Mesothelial cell of epicardium (in vitro differentiated cells): ENCODE measurements at regions not wholly inside any gene's neighbourhood (a gene's known extent, or its start where the extent isn't known, plus 50 kb on each side); places are given as distances from the start of the nearest gene placed in this dataset.

Experiments used
- DNase-seq, 2 experiments: peaks; one replicate each; pipeline ENCODE4 v3.0.0; 2021; ENCODE audit warnings: low spot score in 2 of 2; ENCODE audit not compliant: unreplicated experiment in 2 of 2
- H3K27ac Mint-ChIP-seq: 2 replicates; pipeline ENCODE4 v1.8.0; 2021; ENCODE audit warnings: mixed read lengths
- H3K27me3 Mint-ChIP-seq: 2 replicates; pipeline ENCODE4 v1.8.0; 2021; ENCODE audit warnings: low read depth, mixed read lengths
- H3K36me3 Mint-ChIP-seq: 2 replicates; pipeline ENCODE4 v1.8.0; 2021; ENCODE audit warnings: mixed read lengths
- H3K4me1 Mint-ChIP-seq: 2 replicates; pipeline ENCODE4 v1.8.0; 2021; ENCODE audit warnings: mixed read lengths
- H3K4me3 Mint-ChIP-seq: 2 replicates; pipeline ENCODE4 v1.8.0; 2021; ENCODE audit warnings: mild to moderate bottlenecking, moderate library complexity, mixed read lengths
- H3K9me3 Mint-ChIP-seq: 2 replicates; pipeline ENCODE4 v1.8.0; 2021; ENCODE audit warnings: mixed read lengths
- CTCF ChIP-seq: fragments of 200-600 bp; sonication (generic); IDR thresholded peaks from one replicate; pipeline ENCODE4 v1.5.0; 2021; ENCODE audit warnings: antibody characterized with exemption; ENCODE audit not compliant: unreplicated experiment

GRCh38 chr2:53568469-53568868 is 199.1 kb upstream of the CHAC2 start:
- Mint-ChIP-seq H3K27me3 (no peaks in the 10 kb centered on the region), H3K4me3 (no peak overlapping the region), H3K9me3 (peaks cover under 1% of the 10 kb centered on the region), H3K36me3 (no peaks in the 10 kb centered on the region), H3K27ac (no peak overlapping the region), H3K4me1 (peaks cover 2% of the 10 kb centered on the region)
- DNase-seq, result no peak
- TF ChIP-seq CTCF, result no peak

- peaks cover 5% of the 10 kb centered on the region for H3K9me3 Mint-ChIP-seq
- no peaks in the 10 kb centered on the region for H3K4me1 Mint-ChIP-seq
- no peak overlapping the region for H3K27ac Mint-ChIP-seq
- no peak overlapping the region for H3K4me3 Mint-ChIP-seq
- no peak for DNase-seq
- no peaks in the 10 kb centered on the region for H3K27me3 Mint-ChIP-seq
- H3K36me3 Mint-ChIP-seq, result no peaks in the 10 kb centered on the region
- no peak for TF ChIP-seq CTCF
Measured at GRCh38 chr2:53567073-53567472, 200.5 kb upstream of the CHAC2 start.

- no peaks in the 10 kb centered on the region for H3K4me1 Mint-ChIP-seq
- no peak overlapping the region for H3K4me3 Mint-ChIP-seq
- TF ChIP-seq CTCF, result no peak
- H3K27ac Mint-ChIP-seq, result no peak overlapping the region
- no peaks in the 10 kb centered on the region for H3K27me3 Mint-ChIP-seq
- peaks cover 13% of the 10 kb centered on the region for H3K9me3 Mint-ChIP-seq
- no peak for DNase-seq
- H3K36me3 Mint-ChIP-seq, result no peaks in the 10 kb centered on the region
Measured at GRCh38 chr2:53562407-53562806, 205.2 kb upstream of the CHAC2 start.

- Mint-ChIP-seq H3K4me3 (no peak overlapping the region), H3K36me3 (no peaks in the 10 kb centered on the region), H3K9me3 (peaks cover 19% of the 10 kb centered on the region), H3K4me1 (no peaks in the 10 kb centered on the region), H3K27ac (no peak overlapping the region), H3K27me3 (no peaks in the 10 kb centered on the region)
- no peak for TF ChIP-seq CTCF
- no peak for DNase-seq
Measured at GRCh38 chr2:53561155-53561554, 206.4 kb upstream of the CHAC2 start.

- H3K36me3 Mint-ChIP-seq, result no peaks in the 10 kb centered on the region
- no peaks in the 10 kb centered on the region for H3K27me3 Mint-ChIP-seq
- H3K9me3 Mint-ChIP-seq, result peaks cover 19% of the 10 kb centered on the region
- no peak overlapping the region for H3K4me3 Mint-ChIP-seq
- TF ChIP-seq CTCF, result no peak
- H3K4me1 Mint-ChIP-seq, result no peaks in the 10 kb centered on the region
- H3K27ac Mint-ChIP-seq, result no peak overlapping the region
- no peak for DNase-seq
Measured at GRCh38 chr2:53559302-53559966, 208.2 kb upstream of the CHAC2 start.

- H3K9me3 Mint-ChIP-seq, result peaks cover 19% of the 10 kb centered on the region
Measured at GRCh38 chr2:53558867-53559266, 208.7 kb upstream of the CHAC2 start.

More at GRCh38 chr2:53558867-53559266, 208.7 kb upstream of the CHAC2 start:
- no peaks in the 10 kb centered on the region for H3K27me3 Mint-ChIP-seq
- no peak for TF ChIP-seq CTCF
- no peaks in the 10 kb centered on the region for H3K4me1 Mint-ChIP-seq
- H3K27ac Mint-ChIP-seq, result no peak overlapping the region
- H3K36me3 Mint-ChIP-seq, result no peaks in the 10 kb centered on the region
- H3K4me3 Mint-ChIP-seq, result no peak overlapping the region
- no peak for DNase-seq
